A673 (cell line): ENCODE measurements at regions not wholly inside any gene's neighbourhood (a gene's known extent, or its start where the extent isn't known, plus 50 kb on each side); places are given as distances from the start of the nearest gene placed in this dataset.

ENCODE experiments used
- EZH2 ChIP-seq: fragments of 200-600 bp; sonication (generic); IDR thresholded peaks from 2 replicates; pipeline ENCODE4 v1.6.1; 2017; ENCODE audit warnings: borderline replicate concordance, low read depth, mild to moderate bottlenecking, mixed read lengths, antibody characterized with exemption, low read length; ENCODE audit not compliant: poor library complexity, severe bottlenecking
- TF ChIP-seq, protein P1 (sequence below): fragments of 300-800, 200-600 bp; sonication (generic); conservative IDR thresholded peaks from 2 replicates; pipeline ENCODE4 v1.5.1; 2017; ENCODE audit warnings: low read depth, mild to moderate bottlenecking, antibody characterized with exemption, low read length, moderate library complexity, mixed read lengths

DNA sequence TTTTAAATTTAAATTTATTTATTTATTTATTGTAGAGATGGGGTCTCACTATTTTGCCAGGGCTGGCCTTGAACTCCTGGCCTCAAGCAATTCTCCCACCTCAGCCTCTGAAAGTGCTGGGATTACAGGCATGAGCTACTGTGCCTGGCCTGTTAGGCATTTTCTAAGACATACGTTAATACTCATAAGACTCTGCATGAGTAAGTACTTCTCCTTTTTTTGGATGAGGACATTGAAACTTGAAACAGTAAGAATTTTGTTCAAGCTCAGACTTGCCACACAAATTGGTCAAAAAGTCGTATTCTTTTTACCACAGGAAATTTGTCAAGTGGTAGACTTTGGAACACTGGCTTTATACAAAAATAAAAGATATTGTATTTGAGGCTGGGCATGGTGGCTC lies 187.4 kb upstream of the RASSF8 start:
- TF ChIP-seq, protein P1, sequence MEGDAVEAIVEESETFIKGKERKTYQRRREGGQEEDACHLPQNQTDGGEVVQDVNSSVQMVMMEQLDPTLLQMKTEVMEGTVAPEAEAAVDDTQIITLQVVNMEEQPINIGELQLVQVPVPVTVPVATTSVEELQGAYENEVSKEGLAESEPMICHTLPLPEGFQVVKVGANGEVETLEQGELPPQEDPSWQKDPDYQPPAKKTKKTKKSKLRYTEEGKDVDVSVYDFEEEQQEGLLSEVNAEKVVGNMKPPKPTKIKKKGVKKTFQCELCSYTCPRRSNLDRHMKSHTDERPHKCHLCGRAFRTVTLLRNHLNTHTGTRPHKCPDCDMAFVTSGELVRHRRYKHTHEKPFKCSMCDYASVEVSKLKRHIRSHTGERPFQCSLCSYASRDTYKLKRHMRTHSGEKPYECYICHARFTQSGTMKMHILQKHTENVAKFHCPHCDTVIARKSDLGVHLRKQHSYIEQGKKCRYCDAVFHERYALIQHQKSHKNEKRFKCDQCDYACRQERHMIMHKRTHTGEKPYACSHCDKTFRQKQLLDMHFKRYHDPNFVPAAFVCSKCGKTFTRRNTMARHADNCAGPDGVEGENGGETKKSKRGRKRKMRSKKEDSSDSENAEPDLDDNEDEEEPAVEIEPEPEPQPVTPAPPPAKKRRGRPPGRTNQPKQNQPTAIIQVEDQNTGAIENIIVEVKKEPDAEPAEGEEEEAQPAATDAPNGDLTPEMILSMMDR, result no peak
- no peak for TF ChIP-seq EZH2
